Endodermal cell (in vitro differentiated cells): ENCODE measurements at regions not wholly inside any gene's neighbourhood (a gene's known extent, or its start where the extent isn't known, plus 50 kb on each side); places are given as distances from the start of the nearest gene placed in this dataset.

Source experiments
- DNase-seq: peaks from one replicate; pipeline ENCODE4 v3.0.0-alpha.2; 2017
- H3K27ac ChIP-seq: 2 replicates; pipeline ENCODE4 v1.5.1; 2013; ENCODE audit warnings: mild to moderate bottlenecking, low read depth, low read length, moderate library complexity
- H3K27me3 ChIP-seq: 2 replicates; pipeline ENCODE4 v1.6.1; 2013; ENCODE audit warnings: mild to moderate bottlenecking, low read length, moderate library complexity; ENCODE audit not compliant: insufficient read depth, control insufficient read depth, poor library complexity, severe bottlenecking
- H3K36me3 ChIP-seq: 2 replicates; pipeline ENCODE4 v1.7.0; 2013; ENCODE audit warnings: mild to moderate bottlenecking, low read length, moderate library complexity; ENCODE audit not compliant: control insufficient read depth, insufficient read depth
- H3K4me1 ChIP-seq: one replicate; pipeline ENCODE4 v1.7.0; 2013; ENCODE audit warnings: low read length; ENCODE audit not compliant: control insufficient read depth, insufficient read depth
- H3K4me3 ChIP-seq: 2 replicates; pipeline ENCODE4 v1.5.1; 2013; ENCODE audit warnings: mild to moderate bottlenecking, low read length, moderate library complexity
- H3K9ac ChIP-seq: 2 replicates; pipeline ENCODE4 v1.6.1; 2013; ENCODE audit warnings: mild to moderate bottlenecking, low read length, moderate library complexity; ENCODE audit not compliant: poor library complexity, severe bottlenecking; ENCODE audit errors: extremely low read depth
- H3K9me3 ChIP-seq: 2 replicates; pipeline ENCODE4 v1.6.1; 2013; ENCODE audit warnings: mild to moderate bottlenecking, low read length, moderate library complexity; ENCODE audit not compliant: control insufficient read depth
- H3K27ac Mint-ChIP-seq: 2 replicates; pipeline ENCODE4 v1.8.0; 2020; ENCODE audit warnings: mixed read lengths
- H3K27me3 Mint-ChIP-seq: 2 replicates; pipeline ENCODE4 v1.8.0; 2021; ENCODE audit warnings: mild to moderate bottlenecking, mixed read lengths; ENCODE audit not compliant: insufficient read depth
- H3K36me3 Mint-ChIP-seq: 2 replicates; pipeline ENCODE4 v1.8.0; 2020; ENCODE audit warnings: low read depth, mixed read lengths
- H3K4me1 Mint-ChIP-seq: 2 replicates; pipeline ENCODE4 v1.8.0; 2020; ENCODE audit warnings: mixed read lengths
- H3K4me3 Mint-ChIP-seq: 2 replicates; pipeline ENCODE4 v1.8.0; 2020; ENCODE audit warnings: mild to moderate bottlenecking, moderate library complexity, mixed read lengths
- H3K9me3 Mint-ChIP-seq: 2 replicates; pipeline ENCODE4 v1.8.0; 2020; ENCODE audit warnings: mild to moderate bottlenecking, mixed read lengths
- CTCF ChIP-seq: fragments of 200-600 bp; sonication (generic); conservative IDR thresholded peaks from 2 replicates; pipeline ENCODE4 v1.5.0; 2021; ENCODE audit warnings: antibody characterized with exemption, mild to moderate bottlenecking
- whole genome bisulfite sequencing, 2 experiments: methylation state at CpG; one replicate each; pipeline versions ENCODE4 v1.1.5 to v1.1.7; 2013; ENCODE audit warnings: missing lambda C conversion rate in 2 of 2, mixed read lengths in 1 of 2; ENCODE audit not compliant: insufficient coverage in 1 of 2, insufficient read length in 1 of 2; 5-methylcytosine and 5-hydroxymethylcytosine counted together

GRCh38 chr4:53844551-53844950, 219.9 kb downstream of the CHIC2 start:
- H3K4me1 ChIP-seq, result no peaks in the 10 kb centered on the region
- no peak overlapping the region for H3K27ac ChIP-seq
- Mint-ChIP-seq H3K4me3 (no peak overlapping the region), H3K36me3 (no peaks in the 10 kb centered on the region), H3K27ac (no peak overlapping the region), H3K27me3 (peaks cover 4% of the 10 kb centered on the region), H3K4me1 (peaks cover 17% of the 10 kb centered on the region), H3K9me3 (no peaks in the 10 kb centered on the region)
- no peaks in the 10 kb centered on the region for H3K27me3 ChIP-seq
- TF ChIP-seq CTCF, result no peak
- no peak overlapping the region for H3K9ac ChIP-seq
- H3K9me3 ChIP-seq, result no peaks in the 10 kb centered on the region
- no peak for DNase-seq
- no peak overlapping the region for H3K4me3 ChIP-seq
- 88 to 93% methylated on average over 2 of the region's 2 CpGs for WGBS, 2 experiments
- H3K36me3 ChIP-seq, result no peaks in the 10 kb centered on the region

DNA sequence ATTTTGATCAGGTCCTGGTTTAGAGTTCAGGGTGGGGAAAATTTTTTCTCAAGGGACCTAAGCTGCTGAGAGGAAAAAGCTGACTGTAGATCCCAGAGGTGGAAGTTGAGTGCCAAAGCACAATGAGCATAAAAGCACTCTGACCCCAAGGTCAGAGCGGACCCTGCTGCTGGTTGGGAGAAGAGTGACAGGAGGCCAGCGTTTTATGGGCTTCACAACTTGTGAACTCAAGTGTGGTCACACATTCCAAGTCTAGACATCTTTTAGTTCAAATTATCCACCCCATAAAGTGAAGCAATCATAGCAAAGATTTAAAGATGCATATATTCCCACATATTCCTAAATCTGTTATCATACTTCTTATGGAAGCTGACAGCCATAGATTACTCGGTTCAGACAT, 220.3 kb downstream of the CHIC2 start:
- Histone ChIP-seq H3K9me3 (no peaks in the 10 kb centered on the region), H3K4me1 (no peaks in the 10 kb centered on the region), H3K9ac (no peak overlapping the region), H3K27ac (no peak overlapping the region), H3K36me3 (no peaks in the 10 kb centered on the region), H3K4me3 (no peak overlapping the region), H3K27me3 (no peaks in the 10 kb centered on the region)
- no peak for DNase-seq
- WGBS, 2 experiments, result 67 to 95% methylated on average over 3 of the region's 3 CpGs
- Mint-ChIP-seq H3K27me3 (peaks cover 4% of the 10 kb centered on the region), H3K9me3 (no peaks in the 10 kb centered on the region), H3K4me1 (peaks cover 17% of the 10 kb centered on the region), H3K36me3 (no peaks in the 10 kb centered on the region), H3K4me3 (no peak overlapping the region), H3K27ac (no peak overlapping the region)
- TF ChIP-seq CTCF, result no peak

DNA sequence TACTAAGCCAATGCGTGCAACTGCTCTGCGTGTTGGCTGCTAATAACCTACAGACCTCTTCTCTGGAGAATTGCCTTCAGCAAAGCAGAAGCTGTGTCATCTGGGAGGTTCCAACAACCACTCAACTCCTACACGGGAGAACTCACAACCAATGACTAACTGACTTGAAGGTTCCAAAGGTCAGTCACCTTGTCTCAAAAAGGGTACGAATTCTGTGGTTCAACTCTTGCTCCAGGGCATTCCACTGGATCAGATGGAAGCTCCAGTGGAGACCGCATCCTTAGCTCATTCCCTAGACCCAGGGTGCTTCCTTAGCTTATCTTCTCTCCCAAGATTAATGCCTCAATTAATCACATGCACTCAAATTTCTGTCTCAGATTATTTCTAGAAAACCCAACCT, 222.7 kb downstream of the CHIC2 start:
- H3K27ac Mint-ChIP-seq, result no peak overlapping the region
- H3K27ac ChIP-seq, result no peak overlapping the region
- H3K27me3 ChIP-seq, result no peaks in the 10 kb centered on the region
- H3K27me3 Mint-ChIP-seq, result peaks cover 14% of the 10 kb centered on the region
- H3K4me3 ChIP-seq, result no peak overlapping the region
- H3K9me3 Mint-ChIP-seq, result peaks cover 18% of the 10 kb centered on the region
- H3K36me3 Mint-ChIP-seq, result no peaks in the 10 kb centered on the region
- H3K9me3 ChIP-seq, result no peaks in the 10 kb centered on the region
- no peak for TF ChIP-seq CTCF
- H3K4me1 ChIP-seq, result no peaks in the 10 kb centered on the region
- no peaks in the 10 kb centered on the region for H3K36me3 ChIP-seq
- WGBS, 2 experiments, result 90 to 92% methylated on average over 5 of the region's 5 CpGs
- DNase-seq, result no peak
- no peak overlapping the region for H3K4me3 Mint-ChIP-seq
- peaks cover 17% of the 10 kb centered on the region for H3K4me1 Mint-ChIP-seq
- H3K9ac ChIP-seq, result no peak overlapping the region
